Dermis blood vessel endothelial cell (primary cell): ENCODE measurements at regions not wholly inside any gene's neighbourhood (a gene's known extent, or its start where the extent isn't known, plus 50 kb on each side); places are given as distances from the start of the nearest gene placed in this dataset.
"Not testable (repeated sequence)": the region's sequence is repeated elsewhere in the genome, so short reads cannot be mapped to it uniquely, and the experiment has no call there.

ENCODE experiments used
- DNase-seq: peaks from one replicate; pipeline ENCODE4 v3.0.0; 2010

DNA sequence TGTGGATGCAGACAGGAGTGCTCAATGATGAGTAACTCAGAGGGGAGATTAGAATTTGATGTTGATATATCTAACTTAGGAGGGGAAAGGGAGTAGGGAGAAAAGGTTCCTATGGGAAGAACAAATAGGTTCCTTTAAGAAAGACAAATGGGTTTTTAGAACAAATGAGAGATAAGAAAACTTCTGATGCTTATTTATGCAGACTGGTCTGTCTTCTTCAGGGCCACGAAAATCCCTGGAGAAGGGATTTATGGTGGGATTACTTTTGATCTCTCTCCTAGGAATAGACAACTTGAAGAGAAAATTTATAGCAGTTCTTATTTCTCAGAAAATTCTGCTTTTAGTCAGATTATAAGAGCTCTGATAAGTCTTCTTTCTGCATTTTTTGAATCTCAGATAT is 99.0 kb upstream of the DDHD1 start:
- DNase-seq = no peak

- DNase-seq = no peak
These were observed 95.9 kb upstream of the DDHD1 start for GRCh38 chr14:53249059-53249458.

- DNase-seq = peak; percentile 19
These were observed 94.7 kb upstream of the DDHD1 start for GRCh38 chr14:53247596-53248370.

- not testable (repeated sequence) for DNase-seq
These were observed 89.8 kb upstream of the DDHD1 start for GRCh38 chr14:53242898-53243297.

DNA sequence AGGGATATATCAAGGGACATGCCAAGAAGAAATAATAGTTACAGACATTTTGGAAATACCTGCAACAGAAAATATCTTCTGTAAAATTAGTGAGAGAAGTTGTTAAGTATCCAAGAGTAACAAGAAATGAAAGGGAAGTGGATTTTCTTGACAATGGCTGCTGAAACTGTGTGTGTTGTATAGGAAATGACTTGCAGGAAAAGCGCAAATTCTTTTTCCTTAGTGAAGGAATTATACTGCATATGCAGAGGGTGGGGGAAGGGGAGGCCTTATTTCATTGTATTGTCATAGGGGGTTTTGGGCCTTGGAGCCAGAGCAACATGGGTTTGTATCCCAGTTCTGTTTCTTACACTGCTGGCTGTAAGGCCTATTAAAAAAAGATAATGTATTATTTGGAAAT is 84.4 kb upstream of the DDHD1 start:
- peak; percentile 92 for DNase-seq

- peak; percentile 53 for DNase-seq
These were observed 83.6 kb upstream of the DDHD1 start for GRCh38 chr14:53236708-53237107.

DNA sequence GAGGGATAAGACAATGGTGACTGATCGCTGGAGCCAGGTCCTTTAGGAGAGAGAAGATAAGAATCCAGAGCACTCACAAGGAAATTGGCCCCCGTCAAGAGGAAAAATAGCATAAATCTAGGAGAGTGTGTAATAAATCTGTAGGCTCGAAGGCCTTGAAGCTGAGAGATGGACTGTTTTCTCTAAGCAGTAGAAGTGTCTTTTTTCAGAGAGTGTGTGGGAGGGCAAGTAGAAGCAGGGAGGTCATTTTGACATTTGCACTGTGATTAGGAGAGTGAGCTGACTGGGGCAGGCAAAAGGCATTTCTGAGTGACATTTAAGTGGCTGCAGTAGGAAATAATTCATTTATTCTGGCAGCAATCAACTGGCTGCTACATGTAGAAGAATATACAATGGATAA is 78.0 kb upstream of the DDHD1 start:
- DNase-seq = no peak

DNA sequence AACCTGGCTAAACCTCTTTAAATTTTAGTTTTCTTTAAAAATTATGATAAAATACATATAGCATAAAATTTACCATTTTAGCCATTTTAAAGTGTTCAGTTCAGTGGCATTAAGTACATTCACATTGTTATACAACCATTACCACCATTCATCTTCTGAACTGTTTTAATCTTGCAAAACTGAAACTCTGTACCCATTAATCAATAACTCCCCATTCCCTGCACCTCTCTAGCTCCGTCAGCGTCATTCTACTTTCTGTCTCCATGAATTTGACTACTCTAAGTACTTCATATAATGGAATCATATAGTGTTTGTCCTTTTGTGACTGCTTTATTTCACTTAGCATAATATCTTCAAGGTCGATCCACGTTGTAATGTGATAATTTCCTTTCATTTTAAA is 75.8 kb upstream of the DDHD1 start:
- DNase-seq = no peak

- no peak for DNase-seq
These were observed 74.1 kb upstream of the DDHD1 start for GRCh38 chr14:53227154-53227718.

- DNase-seq = no peak
These were observed 73.4 kb upstream of the DDHD1 start for GRCh38 chr14:53226553-53226952.

- DNase-seq = no peak
These were observed 67.8 kb upstream of the DDHD1 start for GRCh38 chr14:53220914-53221313.

DNA sequence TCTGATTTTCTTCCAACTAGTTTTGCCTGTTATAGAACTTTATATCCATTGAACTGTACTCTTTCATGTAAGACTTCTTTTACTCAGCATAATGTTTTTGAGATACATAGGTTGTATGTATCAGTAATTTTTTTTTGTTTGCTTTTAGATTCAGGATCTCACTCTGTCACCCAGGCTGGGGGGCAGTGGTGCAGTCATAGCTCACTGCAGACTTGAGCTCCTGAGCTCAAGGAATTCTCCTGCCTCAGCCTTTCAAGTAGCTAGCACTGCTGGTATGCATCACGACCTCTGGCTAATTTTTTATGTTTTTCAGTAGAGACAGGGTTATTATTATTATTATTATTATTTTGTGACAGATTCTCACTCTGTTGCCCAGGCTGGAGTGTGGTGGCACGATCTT is 65.0 kb upstream of the DDHD1 start:
- DNase-seq = no peak

DNA sequence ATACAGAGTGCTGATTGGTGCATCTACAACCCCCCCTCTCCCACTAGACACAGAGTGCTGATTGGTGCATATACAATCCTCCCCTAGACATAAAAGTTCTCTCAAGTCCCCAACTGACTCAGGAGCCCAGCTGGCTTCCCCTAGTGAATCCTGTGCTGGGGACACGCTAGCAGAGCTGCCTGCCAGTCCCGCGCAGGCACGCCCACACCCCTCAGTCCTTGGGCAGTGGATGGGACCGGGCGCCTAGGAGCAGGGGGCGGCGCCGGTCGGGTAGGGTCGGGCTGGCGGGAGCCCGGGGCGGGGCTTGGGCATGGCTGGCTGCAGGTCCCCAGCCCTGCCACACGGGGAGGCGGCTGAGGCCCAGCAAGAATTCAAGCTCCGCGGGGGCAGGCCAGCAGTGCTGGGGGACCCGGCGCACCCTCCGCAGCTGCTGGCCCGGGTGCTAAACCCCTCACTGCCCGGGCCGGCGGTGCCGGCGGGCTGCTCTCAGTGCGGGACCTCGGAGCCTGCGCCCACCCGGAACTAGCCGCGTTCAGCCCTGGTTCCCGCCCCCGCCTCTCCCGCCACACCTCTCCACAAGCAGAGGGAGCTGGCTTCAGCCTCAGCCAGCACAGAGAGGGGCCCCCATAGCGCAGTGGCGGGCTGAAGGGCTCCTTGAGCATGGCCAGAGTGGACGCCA is 64.3 kb upstream of the DDHD1 start:
- peak; percentile 82 for DNase-seq

DNA sequence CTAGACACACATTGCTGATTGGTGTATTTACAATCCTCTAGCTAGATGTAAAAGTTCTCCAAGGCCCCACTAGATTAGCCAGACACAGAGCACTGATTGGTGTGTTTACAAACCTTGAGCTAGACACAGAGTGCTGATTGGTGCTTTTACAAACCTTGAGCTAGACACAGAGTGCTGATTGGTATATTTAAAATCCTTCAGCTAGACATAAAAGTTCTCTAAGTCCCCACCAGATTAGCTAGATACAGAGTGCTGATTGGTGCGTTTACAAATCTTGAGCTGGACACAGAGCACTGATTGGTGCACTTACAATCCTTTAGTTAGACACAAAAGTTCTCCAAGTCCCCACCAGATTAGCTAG is 63.8 kb upstream of the DDHD1 start:
- not testable (repeated sequence) for DNase-seq

- not testable (repeated sequence) for DNase-seq
These were observed 63.4 kb upstream of the DDHD1 start for GRCh38 chr14:53216478-53216877.

DNA sequence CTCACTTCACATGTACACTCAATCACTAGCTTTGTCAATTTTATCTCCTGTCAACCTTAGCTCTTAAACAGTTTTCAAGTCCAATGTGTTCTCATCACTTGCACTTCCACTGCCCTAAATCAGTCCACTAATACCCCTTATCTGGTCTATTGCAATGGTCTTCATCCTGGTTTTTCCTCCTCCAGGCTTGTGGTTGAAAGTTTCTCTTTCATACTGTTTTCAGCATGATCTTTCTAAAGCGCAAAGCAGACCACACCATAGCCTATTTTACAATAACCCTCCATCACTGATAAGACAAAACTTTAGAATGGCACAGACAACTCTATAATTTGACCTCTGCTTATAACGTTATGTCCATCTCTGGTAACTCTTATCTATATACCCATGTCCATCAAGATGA is 62.0 kb upstream of the DDHD1 start:
- DNase-seq = no peak

- DNase-seq = no peak
These were observed 61.3 kb upstream of the DDHD1 start for GRCh38 chr14:53214384-53214783.

DNA sequence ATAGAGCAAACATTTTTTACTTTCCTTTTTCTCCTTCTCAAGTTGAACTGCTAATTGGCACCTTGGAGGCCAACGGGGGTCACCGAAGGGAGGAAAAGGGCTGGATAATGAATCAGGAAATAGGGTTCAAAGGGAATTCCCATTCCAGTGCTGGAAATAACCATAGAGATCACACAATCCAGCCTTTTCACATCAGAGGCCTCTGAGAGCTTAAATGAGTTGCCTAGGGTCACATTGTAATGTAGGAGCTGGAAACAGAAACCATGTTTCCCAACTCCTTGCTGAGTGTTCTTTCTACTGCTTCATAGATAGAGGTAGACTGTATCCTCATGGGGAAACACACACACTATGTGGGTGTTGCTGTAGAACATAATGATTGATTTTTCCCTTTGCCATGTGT is 60.6 kb upstream of the DDHD1 start:
- peak; percentile 5 for DNase-seq

- peak; percentile 50 for DNase-seq
These were observed 56.2 kb upstream of the DDHD1 start for GRCh38 chr14:53209370-53209769.
